Activated B cell treated with CpG ODN at 0.5 μM for 24 hours (primary cell): ENCODE measurements at regions not wholly inside any gene's neighbourhood (a gene's known extent, or its start where the extent isn't known, plus 50 kb on each side); places are given as distances from the start of the nearest gene placed in this dataset.
A peak's percentile ranks its signal among the peaks of the same experiment; 100 is the strongest.
"Not testable (repeated sequence)": the region's sequence is repeated elsewhere in the genome, so short reads cannot be mapped to it uniquely, and the experiment has no call there.

Experiments
- ATAC-seq: fragments of 200-7000 bp; cut with Tn5 transposase; one replicate; pipeline ENCODE4 v1.10.0; 2021; ENCODE audit warnings: low read depth, mild to moderate bottlenecking, moderate library complexity
- CTCF ChIA-PET: fragments of 350-600 bp; sonication (Branson Sonifier 250); formaldehyde crosslinking; loops from one replicate; lab custom pipeline; 2021; ENCODE audit warnings: antibody characterized with exemption; lab: Charles Lee
- POLR2A ChIA-PET: fragments of 350-600 bp; sonication (Branson Sonifier 250); formaldehyde crosslinking; loops from one replicate; lab custom pipeline; 2021; ENCODE audit warnings: antibody characterized with exemption; lab: Charles Lee
- DNase-seq: peaks from one replicate; pipeline ENCODE4 v3.0.0; 2022
- H3K27ac Mint-ChIP-seq: one replicate; pipeline ENCODE4 v1.8.0; 2020; ENCODE audit warnings: mixed read lengths
- H3K27me3 Mint-ChIP-seq: one replicate; pipeline ENCODE4 v1.8.0; 2021; ENCODE audit warnings: mixed read lengths
- H3K36me3 Mint-ChIP-seq: one replicate; pipeline ENCODE4 v1.8.0; 2021; ENCODE audit warnings: low read depth, mixed read lengths
- H3K4me1 Mint-ChIP-seq: one replicate; pipeline ENCODE4 v1.8.0; 2021; ENCODE audit warnings: mixed read lengths
- H3K4me3 Mint-ChIP-seq: one replicate; pipeline ENCODE4 v1.8.0; 2020; ENCODE audit warnings: mild to moderate bottlenecking, mixed read lengths
- H3K9me3 Mint-ChIP-seq: one replicate; pipeline ENCODE4 v1.8.0; 2020; ENCODE audit warnings: mixed read lengths
- intact Hi-C: fragments of 100-400 bp; cut with micrococcal nuclease; formaldehyde crosslinking; loops from one replicate; pipeline ENCODE4 v1.15.1; 2024
- TF ChIP-seq, protein P1 (sequence below): fragments of 200-600 bp; IDR thresholded peaks from one replicate; pipeline ENCODE4 v1.8.0; 2022; ENCODE audit warnings: antibody characterized with exemption, mild to moderate bottlenecking

DNA sequence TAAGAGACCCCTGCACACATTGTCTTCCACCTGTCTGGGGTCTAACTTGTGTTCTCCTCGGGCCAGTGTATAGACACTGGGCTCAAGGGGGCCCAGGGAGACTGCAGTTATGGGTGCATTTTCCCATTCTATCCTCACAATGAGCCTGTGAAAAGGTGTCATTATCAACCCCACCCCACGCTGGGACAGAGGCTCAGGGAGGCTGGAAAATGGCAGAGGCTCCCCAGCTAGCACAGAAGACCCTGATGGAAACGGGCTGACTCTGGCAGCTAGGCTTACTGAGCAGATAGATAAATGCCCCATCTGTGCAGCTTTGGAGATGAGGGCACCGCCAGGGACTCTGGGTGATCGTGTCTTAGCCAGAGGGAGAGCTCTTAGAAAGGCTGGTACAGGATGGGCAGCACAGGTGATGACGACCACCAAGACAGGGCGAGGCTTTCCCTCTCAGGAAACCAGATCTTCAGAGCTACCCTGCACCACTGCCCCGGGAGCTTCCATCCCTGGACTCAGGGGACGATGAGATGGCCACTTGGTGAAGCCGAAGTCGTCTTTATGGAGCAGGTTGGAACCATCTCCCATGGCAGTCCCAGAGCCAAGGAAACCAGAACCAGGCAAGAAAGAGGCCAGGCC is 58.2 kb upstream of the CHST15 start:
- H3K27ac Mint-ChIP-seq = no peak overlapping the region
- ChIA-PET POLR2A (interaction anchor here (1.1 kb wide), 1 partner anchor 88 kb away, joined by 4 read pairs; no protein-coding TSS in a partner anchor), CTCF (no interaction called here)

DNA sequence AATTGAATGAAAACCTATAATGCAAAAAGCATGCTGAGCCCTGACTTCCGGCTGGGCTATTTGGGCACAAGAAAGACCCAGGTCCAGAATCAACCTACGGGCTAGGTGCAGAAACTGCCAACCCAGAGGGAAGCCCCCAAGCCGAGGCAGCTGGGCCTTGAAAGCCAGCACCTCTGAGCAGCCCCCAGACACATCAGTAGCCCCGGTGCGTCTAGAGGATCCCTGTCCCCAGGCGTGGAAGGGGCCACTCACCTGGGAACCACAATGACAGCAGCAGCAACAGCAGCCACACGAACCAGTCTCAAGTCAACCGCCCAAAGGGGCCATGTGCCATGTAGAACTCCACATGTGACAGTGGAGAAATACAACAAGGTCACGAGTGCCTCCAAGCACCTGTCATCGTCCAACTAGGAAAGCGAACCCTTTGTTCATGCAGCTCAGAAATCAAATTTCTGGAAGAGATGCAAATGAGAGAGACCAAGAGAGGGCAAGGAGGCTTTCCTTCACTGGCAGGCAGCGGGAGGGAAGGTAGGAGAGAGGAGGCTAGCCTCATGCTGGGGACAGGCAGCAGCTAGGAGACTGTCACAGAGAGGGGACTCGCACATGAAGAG is 57.5 kb upstream of the CHST15 start:
- intact Hi-C loops = no loop called here
- ChIA-PET POLR2A (no interaction called here), CTCF (no interaction called here)
- Mint-ChIP-seq H3K27me3 (no peaks in the 10 kb centered on the region), H3K9me3 (no peaks in the 10 kb centered on the region), H3K36me3 (no peaks in the 10 kb centered on the region), H3K4me3 (no peak overlapping the region), H3K27ac (no peak overlapping the region), H3K4me1 (peaks cover 16% of the 10 kb centered on the region)
- DNase-seq (no peak), ATAC-seq (no peak)
- TF ChIP-seq, protein P1, sequence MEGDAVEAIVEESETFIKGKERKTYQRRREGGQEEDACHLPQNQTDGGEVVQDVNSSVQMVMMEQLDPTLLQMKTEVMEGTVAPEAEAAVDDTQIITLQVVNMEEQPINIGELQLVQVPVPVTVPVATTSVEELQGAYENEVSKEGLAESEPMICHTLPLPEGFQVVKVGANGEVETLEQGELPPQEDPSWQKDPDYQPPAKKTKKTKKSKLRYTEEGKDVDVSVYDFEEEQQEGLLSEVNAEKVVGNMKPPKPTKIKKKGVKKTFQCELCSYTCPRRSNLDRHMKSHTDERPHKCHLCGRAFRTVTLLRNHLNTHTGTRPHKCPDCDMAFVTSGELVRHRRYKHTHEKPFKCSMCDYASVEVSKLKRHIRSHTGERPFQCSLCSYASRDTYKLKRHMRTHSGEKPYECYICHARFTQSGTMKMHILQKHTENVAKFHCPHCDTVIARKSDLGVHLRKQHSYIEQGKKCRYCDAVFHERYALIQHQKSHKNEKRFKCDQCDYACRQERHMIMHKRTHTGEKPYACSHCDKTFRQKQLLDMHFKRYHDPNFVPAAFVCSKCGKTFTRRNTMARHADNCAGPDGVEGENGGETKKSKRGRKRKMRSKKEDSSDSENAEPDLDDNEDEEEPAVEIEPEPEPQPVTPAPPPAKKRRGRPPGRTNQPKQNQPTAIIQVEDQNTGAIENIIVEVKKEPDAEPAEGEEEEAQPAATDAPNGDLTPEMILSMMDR = no peak

More for the DNA sequence above, 58.2 kb upstream of the CHST15 start:
- DNase-seq = no peak
- TF ChIP-seq, protein P1 = no peak
- Mint-ChIP-seq H3K27me3 (no peaks in the 10 kb centered on the region), H3K36me3 (no peaks in the 10 kb centered on the region), H3K9me3 (no peaks in the 10 kb centered on the region), H3K4me3 (no peak overlapping the region), H3K4me1 (peaks cover 16% of the 10 kb centered on the region)
- intact Hi-C loops = loop anchor here (2.0 kb wide), 3 partner anchors 27 to 117 kb away; partner anchors contain the start of gene CHST15
- no peak for ATAC-seq

DNA sequence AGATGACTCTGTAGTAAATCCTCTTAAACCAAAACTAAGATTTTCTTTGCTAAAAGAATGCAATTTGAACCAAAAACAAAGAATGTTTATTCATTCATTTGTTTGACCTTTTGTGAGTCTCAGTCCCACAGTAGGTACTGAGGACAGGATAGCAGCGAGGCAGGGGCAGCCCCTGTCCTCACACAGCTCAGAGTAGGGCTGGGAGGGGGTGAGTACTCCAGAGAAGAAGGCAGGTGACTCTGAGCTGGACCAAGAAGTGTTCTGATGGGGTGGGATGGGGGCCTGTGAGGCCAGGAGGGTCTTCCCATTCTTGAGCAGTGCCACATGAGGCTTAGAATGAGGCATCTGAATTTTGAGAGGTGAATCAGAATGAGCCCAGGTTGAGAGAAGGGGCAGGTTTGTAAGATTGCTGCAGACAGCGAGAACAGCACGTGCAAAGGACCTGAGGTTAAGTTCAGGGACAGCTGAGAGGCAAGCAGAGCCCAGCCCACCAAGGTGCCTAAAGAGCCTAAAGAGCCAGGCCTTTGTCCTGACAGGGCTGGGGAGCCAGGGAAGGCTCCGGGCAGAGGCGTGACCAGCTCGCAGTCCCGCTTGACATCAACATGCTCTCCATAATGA is 56.9 kb upstream of the CHST15 start:
- DNase-seq (no peak), ATAC-seq (no peak)
- H3K27ac Mint-ChIP-seq = no peak overlapping the region
- TF ChIP-seq, protein P1 = no peak
- H3K4me1 Mint-ChIP-seq = peaks cover 16% of the 10 kb centered on the region
- no peaks in the 10 kb centered on the region for H3K9me3 Mint-ChIP-seq
- intact Hi-C loops = no loop called here
- no peaks in the 10 kb centered on the region for H3K36me3 Mint-ChIP-seq
- H3K4me3 Mint-ChIP-seq = no peak overlapping the region
- ChIA-PET POLR2A (no interaction called here), CTCF (no interaction called here)
- no peaks in the 10 kb centered on the region for H3K27me3 Mint-ChIP-seq

DNA sequence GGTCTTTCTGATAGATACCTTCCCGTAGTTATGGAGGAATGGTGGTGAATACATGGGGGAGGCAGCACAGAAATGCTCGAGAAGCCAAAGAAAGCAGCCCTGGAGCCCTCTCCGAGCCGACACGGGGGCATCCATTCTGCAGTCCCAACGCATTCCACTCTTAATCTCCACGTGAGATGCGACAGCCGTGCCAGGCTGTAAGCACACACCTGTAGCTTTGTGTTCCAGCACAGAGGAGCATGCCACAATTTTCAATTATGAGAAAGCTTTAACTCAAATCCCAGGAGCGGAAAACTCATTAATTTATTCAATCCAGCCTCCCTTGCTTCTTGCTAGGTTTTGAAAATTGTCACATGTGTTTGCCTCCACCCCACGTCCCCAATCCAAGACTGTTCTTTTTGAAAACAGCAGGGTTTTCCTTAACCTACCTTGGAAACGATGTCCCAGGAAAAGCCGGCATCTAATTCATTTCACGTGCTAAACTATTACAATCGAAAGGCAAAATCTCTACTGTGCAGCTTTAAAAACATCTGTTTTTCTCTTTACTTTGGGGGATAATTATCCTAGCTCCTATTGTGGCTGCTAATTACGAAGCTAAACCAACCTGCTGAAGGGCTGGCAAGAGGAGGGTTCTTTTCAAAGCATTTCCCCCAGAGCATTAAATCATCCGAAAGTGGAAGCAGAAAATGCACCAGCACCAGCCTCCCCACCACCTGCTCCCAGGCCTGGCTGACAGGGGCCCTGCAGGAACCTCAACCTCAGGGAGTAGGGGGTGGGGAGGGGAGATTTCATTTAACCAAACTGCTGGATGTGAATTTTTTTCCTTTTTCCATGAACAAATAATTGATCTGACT is 56.0 kb upstream of the CHST15 start:
- DNase-seq (no peak), ATAC-seq (no peak)
- Mint-ChIP-seq H3K27me3 (no peaks in the 10 kb centered on the region), H3K27ac (peak overlapping the region; percentile 8), H3K9me3 (no peaks in the 10 kb centered on the region), H3K4me1 (peaks cover 16% of the 10 kb centered on the region), H3K36me3 (no peaks in the 10 kb centered on the region), H3K4me3 (no peak overlapping the region)
- ChIA-PET POLR2A (no interaction called here), CTCF (no interaction called here)
- TF ChIP-seq, protein P1 = no peak
- intact Hi-C loops = loop anchor here (2.0 kb wide), 1 partner anchor 71 kb away; no protein-coding TSS in a partner anchor

DNA sequence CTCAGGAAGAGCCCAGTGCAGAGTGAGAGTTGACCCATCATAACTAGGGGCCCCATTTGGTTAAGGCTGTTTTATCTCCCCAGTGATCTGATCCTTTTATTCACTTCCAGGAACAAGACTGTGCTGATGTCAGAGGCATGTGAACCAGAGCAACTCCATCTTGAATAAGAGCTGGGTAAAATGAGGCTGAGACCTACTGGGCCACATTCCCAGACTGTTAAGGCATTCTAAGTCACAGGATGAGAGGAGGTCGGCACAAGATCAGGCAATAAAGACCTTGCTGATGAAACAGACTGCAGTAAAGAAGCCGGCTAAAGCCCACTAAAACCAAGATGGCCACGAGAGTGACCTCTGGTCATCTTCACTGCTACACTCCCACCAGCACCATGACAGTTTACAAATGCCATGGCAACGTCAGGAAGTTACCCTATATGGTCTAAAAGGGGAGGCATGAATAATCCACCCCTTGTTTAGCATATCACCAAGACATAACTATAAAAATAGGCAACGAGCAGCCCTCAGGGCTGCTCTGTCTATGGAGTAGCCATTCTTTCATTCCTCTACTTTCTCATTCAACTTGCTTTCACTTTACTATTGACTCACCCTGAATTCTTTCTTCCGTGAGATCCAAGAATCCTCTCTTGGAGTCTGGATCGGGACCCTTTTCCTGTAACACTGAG is 55.3 kb upstream of the CHST15 start:
- H3K4me3 Mint-ChIP-seq, ATAC-seq, H3K9me3 Mint-ChIP-seq, DNase-seq, H3K36me3 Mint-ChIP-seq, POLR2A ChIA-PET, H3K27me3 Mint-ChIP-seq, H3K27ac Mint-ChIP-seq, CTCF ChIA-PET: not testable (repeated sequence)
- intact Hi-C loops = loop anchor here (2.0 kb wide), 1 partner anchor 72 kb away; no protein-coding TSS in a partner anchor
- peaks cover 16% of the 10 kb centered on the region for H3K4me1 Mint-ChIP-seq
